A673 (cell line): ENCODE measurements at regions not wholly inside any gene's neighbourhood (a gene's known extent, or its start where the extent isn't known, plus 50 kb on each side); places are given as distances from the start of the nearest gene placed in this dataset.

ENCODE experiments used
- BruUV-seq: library from RNA; stranded (reverse); fragments of 400-500 nt; replicated peaks from 2 replicates; lab custom pipeline; 2021; lab: Mats Ljungman, UMichigan
- CTCF ChIA-PET: fragments of 300-600 bp; sonication (Branson Sonifier 250); formaldehyde crosslinking; loops from one replicate; lab custom pipeline; 2022; ENCODE audit warnings: antibody characterized with exemption; lab: Charles Lee
- POLR2A ChIA-PET: fragments of 300-600 bp; sonication (Branson Sonifier 250); formaldehyde crosslinking; loops from one replicate; lab custom pipeline; 2022; ENCODE audit warnings: antibody characterized with exemption; ENCODE audit not compliant: low non-redundant PET; lab: Charles Lee
- DNase-seq: peaks from one replicate; pipeline ENCODE4 v3.0.0-alpha.2; 2015; ENCODE audit warnings: low spot score
- H3K27ac ChIP-seq: fragments of 200-600 bp; sonication (generic); 2 replicates; pipeline ENCODE4 v1.5.1; 2016; ENCODE audit warnings: mixed run types, low read depth, mild to moderate bottlenecking, mixed read lengths, antibody characterized with exemption, low read length; ENCODE audit not compliant: poor library complexity, severe bottlenecking
- H3K27me3 ChIP-seq: fragments of 200-600 bp; sonication (generic); replicated peaks from 2 replicates; pipeline ENCODE4 v1.6.1; 2017; ENCODE audit warnings: mixed run types, low read depth, mild to moderate bottlenecking, mixed read lengths, antibody characterized with exemption, low read length; ENCODE audit not compliant: insufficient read depth, poor library complexity
- H3K36me3 ChIP-seq: fragments of 200-600 bp; sonication (generic); 2 replicates; pipeline ENCODE4 v1.6.1; 2016; ENCODE audit warnings: mixed run types, mild to moderate bottlenecking, mixed read lengths, antibody characterized with exemption, low read length; ENCODE audit not compliant: insufficient read depth, poor library complexity, severe bottlenecking
- H3K4me1 ChIP-seq: fragments of 200-600 bp; sonication (generic); 2 replicates; pipeline ENCODE4 v1.6.1; 2017; ENCODE audit warnings: mixed run types, mild to moderate bottlenecking, mixed read lengths, antibody characterized with exemption, low read length; ENCODE audit not compliant: insufficient read depth, poor library complexity, severe bottlenecking
- H3K4me3 ChIP-seq: fragments of 200-600 bp; sonication (generic); 2 replicates; pipeline ENCODE4 v1.5.1; 2016; ENCODE audit warnings: low read depth, mixed run types, mild to moderate bottlenecking, mixed read lengths, low read length; ENCODE audit not compliant: poor library complexity, severe bottlenecking
- H3K9me3 ChIP-seq: fragments of 200-600 bp; sonication (generic); 2 replicates; pipeline ENCODE4 v1.6.1; 2016; ENCODE audit warnings: mixed run types, low read depth, mild to moderate bottlenecking, mixed read lengths, antibody characterized with exemption, low read length; ENCODE audit not compliant: poor library complexity, severe bottlenecking
- EZH2 ChIP-seq: fragments of 200-600 bp; sonication (generic); IDR thresholded peaks from 2 replicates; pipeline ENCODE4 v1.6.1; 2017; ENCODE audit warnings: borderline replicate concordance, low read depth, mild to moderate bottlenecking, mixed read lengths, antibody characterized with exemption, low read length; ENCODE audit not compliant: poor library complexity, severe bottlenecking
- intact Hi-C: fragments of 100-400 bp; cut with micrococcal nuclease; formaldehyde crosslinking; loops from one replicate; pipeline ENCODE4 v1.10.0; 2022; ENCODE audit not compliant: unreplicated experiment
- TF ChIP-seq, protein P1 (sequence below): fragments of 300-800, 200-600 bp; sonication (generic); conservative IDR thresholded peaks from 2 replicates; pipeline ENCODE4 v1.5.1; 2017; ENCODE audit warnings: low read depth, mild to moderate bottlenecking, antibody characterized with exemption, low read length, moderate library complexity, mixed read lengths

DNA sequence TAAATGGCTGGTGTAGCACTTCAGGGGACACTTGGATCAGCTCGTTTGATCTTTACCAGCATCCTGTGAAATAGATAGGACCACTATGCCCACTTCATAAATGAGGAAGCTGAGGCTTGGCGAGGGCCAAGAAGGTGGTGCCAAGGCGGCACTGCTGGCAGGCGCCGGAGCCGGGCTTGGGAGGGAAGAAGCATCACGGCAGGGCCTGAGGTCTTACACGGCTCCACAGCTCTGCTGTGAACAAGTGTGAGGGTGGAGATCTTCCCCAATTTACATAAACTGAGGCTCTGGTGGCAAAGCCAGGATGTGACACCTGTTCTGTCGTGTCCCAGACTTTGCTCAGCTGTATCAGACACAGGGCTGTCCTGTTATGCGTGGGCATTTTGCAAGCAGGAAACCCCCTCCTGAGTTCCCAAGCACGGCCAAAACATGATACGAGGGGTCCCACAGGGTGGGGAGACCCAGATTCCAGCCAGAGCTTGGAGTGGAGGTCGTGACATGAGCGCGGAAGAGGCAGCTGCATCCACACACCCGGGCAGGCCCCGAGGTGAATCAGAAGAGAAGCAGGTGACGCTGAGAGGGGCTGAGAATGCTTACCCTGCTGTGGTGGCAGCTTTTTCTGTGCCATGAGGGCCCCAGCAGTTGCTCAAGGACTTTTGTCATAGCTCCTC is 117.5 kb upstream of the BOD1 start:
- Histone ChIP-seq H3K9me3 (no peaks in the 10 kb centered on the region), H3K27ac (no peak overlapping the region), H3K36me3 (no peaks in the 10 kb centered on the region), H3K4me1 (no peaks in the 10 kb centered on the region), H3K4me3 (no peak overlapping the region), H3K27me3 (no peaks in the 10 kb centered on the region)
- DNase-seq, result no peak
- CTCF ChIA-PET, result no interaction called here
- no TSS peak for BruUV-seq
- intact Hi-C loops, result no loop called here
- TF ChIP-seq, protein P1, sequence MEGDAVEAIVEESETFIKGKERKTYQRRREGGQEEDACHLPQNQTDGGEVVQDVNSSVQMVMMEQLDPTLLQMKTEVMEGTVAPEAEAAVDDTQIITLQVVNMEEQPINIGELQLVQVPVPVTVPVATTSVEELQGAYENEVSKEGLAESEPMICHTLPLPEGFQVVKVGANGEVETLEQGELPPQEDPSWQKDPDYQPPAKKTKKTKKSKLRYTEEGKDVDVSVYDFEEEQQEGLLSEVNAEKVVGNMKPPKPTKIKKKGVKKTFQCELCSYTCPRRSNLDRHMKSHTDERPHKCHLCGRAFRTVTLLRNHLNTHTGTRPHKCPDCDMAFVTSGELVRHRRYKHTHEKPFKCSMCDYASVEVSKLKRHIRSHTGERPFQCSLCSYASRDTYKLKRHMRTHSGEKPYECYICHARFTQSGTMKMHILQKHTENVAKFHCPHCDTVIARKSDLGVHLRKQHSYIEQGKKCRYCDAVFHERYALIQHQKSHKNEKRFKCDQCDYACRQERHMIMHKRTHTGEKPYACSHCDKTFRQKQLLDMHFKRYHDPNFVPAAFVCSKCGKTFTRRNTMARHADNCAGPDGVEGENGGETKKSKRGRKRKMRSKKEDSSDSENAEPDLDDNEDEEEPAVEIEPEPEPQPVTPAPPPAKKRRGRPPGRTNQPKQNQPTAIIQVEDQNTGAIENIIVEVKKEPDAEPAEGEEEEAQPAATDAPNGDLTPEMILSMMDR, result no peak
- TF ChIP-seq EZH2, result no peak
- POLR2A ChIA-PET, result no interaction called here

DNA sequence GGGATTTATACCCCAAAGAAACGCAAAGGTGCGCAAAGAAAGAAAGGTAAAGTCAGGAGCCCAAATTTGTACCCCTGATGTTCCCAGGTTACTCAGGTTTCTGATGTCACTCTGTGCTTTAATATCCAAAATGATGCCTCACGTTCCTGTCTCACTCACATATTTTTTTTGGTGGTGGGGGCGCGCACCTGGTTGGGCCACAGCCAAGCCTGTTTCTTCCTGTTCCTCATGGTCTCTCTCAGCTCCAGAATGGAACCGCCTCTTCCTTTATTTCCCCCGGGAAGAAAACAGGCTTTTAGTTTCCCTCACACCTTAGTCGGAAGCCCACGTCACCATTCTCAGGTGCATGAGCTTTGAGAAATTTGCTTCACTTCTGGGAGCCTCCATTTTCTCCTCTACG is 118.3 kb upstream of the BOD1 start:
- ChIA-PET CTCF (no interaction called here), POLR2A (no interaction called here)
- no peak for DNase-seq
- H3K36me3 ChIP-seq, result no peaks in the 10 kb centered on the region
- H3K4me3 ChIP-seq, result no peak overlapping the region
- H3K9me3 ChIP-seq, result no peaks in the 10 kb centered on the region
- H3K27me3 ChIP-seq, result no peaks in the 10 kb centered on the region
- no peak overlapping the region for H3K27ac ChIP-seq
- no peak for TF ChIP-seq EZH2
- TF ChIP-seq, protein P1, result no peak
- intact Hi-C loops, result no loop called here
- H3K4me1 ChIP-seq, result no peaks in the 10 kb centered on the region
- BruUV-seq, result no TSS peak

DNA sequence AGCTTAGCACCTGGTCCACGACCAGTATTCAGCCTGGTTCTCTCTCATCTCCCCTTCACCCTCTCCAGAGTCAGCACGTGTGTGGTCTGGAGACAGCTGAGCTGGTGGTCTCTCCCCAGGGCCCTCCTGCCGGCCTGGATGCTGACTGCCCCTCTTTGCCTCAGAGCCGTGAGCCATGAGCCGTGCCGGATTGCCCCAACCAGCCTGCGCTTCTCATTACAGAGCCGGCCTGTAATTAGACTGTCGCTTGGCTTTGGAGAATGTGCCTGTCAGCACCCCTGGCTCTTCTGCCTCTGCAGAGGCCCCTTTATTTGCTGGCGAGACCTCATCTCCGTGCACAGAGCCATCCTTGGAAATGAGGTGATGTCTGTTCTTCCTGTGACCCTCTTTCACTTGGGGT is 118.7 kb upstream of the BOD1 start:
- CTCF ChIA-PET, result no interaction called here
- Histone ChIP-seq H3K4me1 (no peaks in the 10 kb centered on the region), H3K4me3 (no peak overlapping the region), H3K27me3 (no peaks in the 10 kb centered on the region), H3K27ac (no peak overlapping the region), H3K9me3 (no peaks in the 10 kb centered on the region), H3K36me3 (no peaks in the 10 kb centered on the region)
- intact Hi-C loops, result no loop called here
- no TSS peak for BruUV-seq
- POLR2A ChIA-PET, result no interaction called here
- TF ChIP-seq, protein P1, result no peak
- no peak for DNase-seq
